GM19238 (cell line): ENCODE measurements at regions not wholly inside any gene's neighbourhood (a gene's known extent, or its start where the extent isn't known, plus 50 kb on each side); places are given as distances from the start of the nearest gene placed in this dataset.

ENCODE experiments used
- DNase-seq: peaks from one replicate; pipeline ENCODE4 v3.0.0; 2011; ENCODE audit warnings: low spot score; ENCODE audit not compliant: insufficient read length

DNA sequence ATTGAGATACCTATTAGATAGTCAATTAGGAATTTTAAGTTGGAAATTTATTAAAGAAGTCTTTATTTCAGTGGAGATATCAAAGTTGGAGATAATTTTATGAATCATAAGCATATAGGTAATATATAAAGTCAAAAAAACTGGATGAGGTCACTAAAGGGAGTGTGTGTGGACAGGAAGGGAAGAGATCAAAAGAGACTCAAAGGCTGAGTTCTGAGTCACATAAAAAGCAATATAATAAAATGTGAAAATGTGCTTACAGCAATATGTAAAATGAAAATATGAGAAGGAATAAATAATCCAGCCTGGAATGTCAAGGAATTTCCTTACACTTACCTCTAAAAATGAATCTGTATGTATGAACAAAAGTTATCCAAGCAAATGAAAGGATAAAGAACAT lies 583.3 kb upstream of the SORCS1 start:
- DNase-seq, result no peak

DNA sequence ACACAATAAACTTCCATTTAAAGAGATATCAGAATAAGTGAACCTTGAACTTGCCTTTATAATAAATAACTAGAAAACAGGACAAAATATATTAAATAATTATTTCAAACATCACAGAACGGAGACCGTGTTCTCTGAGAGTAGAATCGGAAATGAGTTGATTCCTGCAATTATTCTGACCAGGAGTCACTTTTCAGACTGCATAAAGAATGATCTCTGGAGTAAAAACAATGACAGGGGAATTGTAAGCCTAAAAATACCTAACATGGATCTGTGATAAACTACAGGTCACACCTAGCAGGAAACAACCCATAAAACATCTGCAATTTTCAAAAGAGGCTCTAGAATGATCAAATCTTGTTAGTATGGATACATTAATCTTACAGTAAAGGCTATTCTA lies 577.5 kb upstream of the SORCS1 start:
- DNase-seq, result no peak

DNA sequence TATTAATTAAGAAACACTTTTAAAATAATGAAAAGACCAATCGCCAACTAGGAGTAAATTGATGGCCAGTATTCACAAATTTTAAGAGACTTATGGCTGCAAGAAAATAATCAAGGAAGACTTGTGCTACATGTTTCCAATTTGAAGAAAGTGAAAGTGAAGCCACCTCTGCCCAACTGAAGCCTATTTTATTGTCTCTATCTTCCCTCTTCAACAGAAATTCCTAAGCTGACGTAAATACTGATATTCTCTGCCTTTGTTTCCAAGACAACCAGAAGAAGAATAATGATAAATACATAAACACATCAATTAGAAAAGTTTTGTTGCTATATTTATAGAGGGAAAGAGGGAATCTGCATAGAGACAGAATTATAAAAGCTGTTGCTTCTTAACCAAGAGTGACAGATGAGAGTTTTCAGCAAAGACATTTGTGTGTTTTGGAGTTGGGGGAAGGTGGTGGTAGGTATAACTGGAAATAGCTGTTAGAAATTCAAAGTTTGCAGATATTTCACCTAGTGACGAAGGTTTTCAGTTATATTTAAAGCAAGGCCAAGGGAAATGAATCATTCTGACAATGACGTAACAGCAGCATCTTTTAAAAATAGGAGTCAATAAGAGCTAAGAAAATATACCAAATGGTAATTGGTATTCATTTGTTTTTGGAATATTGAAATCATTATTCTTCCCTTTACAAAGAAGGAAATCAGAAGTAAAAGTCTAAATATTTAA lies 576.6 kb upstream of the SORCS1 start:
- DNase-seq, result no peak

DNA sequence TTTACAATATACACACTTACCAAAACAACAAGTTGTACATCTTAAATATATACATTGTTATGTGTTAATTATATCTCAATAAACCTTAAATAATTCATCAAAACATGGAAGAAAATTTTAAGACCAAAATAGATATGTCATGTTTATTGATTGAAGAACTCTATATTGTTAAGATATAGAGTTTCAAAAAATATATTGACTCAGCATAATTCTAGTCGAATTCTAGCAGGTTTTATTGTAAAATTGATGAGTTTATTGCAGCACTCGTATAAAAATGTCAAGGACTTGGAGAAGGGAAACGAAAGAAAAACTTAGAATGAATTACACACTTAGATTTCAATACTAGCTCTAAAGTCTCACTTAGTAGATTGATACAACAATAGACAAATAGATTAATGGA lies 575.4 kb upstream of the SORCS1 start:
- no peak for DNase-seq

DNA sequence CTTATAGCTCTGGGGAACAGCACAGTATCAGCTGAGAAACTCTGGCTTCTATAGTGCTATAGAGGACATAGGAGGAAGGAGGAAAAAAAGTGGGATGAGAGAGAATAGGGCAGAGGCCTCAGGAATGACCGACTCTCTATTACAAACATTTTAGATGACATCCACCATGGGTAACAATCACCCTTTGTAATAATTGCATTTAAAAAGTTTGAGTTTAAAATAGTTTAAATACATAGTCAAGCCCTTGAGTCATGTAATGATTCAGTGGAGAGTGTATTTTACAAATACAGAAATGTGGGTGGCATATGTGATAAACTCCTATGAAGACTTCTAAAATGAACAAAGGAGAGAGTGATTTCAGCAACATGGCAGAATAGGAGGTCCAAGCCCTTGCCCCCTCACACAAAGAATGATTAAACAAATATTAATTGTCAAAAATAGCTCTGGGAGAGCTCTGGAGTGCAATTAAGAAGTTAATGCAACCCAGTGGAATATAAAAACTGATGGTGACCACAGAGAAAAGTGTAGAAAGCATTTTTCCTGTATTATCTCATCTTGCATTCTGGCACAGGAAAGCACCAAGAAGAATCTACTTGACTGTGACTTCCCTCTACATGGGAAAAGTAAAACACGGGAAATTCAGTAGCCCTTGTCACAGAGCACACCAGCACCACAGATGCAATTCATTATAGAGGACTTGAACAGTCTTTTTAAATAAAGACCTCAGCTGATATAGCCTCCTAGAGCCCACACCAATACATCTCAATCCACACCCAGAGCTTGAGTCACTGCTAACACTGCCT lies 569.0 kb upstream of the SORCS1 start:
- no peak for DNase-seq

DNA sequence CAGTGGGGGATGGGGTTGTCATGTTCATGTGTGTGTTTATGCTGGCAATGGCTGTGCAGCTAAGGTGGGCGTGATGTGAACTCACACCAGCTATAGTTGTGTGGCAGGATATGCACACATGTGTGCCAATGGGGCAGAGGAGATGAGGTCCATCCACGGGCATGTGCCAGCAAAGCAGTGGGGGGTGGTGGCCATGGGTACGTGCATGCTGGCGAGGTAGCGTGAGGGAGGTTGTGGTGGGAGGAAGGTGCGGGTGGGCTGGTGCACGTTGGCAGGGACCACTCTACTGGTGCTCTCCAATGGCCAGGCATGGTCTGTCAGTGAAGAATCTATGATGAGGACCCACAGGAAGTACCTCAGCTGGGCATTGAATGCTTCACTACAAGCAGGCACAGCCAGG lies 567.5 kb upstream of the SORCS1 start:
- no peak for DNase-seq

DNA sequence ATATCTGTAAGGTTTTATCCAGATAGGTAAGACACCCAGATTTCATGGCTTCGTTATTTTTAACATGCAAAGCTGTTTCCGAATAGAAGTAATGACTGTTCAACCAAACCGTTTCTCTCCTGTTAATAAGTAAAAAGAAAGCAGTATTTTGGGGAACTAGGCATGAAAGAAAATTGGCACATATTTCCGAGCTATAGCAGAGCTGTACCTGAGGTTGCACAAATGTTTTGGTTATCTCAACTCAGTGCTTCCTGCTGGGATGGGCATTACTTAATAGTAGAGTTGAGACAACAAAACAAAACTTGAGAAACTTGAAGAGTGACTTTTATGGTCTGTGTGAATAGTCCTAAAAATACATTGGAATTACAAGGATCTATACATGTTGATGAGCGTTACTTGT lies 564.3 kb upstream of the SORCS1 start:
- DNase-seq, result no peak

DNA sequence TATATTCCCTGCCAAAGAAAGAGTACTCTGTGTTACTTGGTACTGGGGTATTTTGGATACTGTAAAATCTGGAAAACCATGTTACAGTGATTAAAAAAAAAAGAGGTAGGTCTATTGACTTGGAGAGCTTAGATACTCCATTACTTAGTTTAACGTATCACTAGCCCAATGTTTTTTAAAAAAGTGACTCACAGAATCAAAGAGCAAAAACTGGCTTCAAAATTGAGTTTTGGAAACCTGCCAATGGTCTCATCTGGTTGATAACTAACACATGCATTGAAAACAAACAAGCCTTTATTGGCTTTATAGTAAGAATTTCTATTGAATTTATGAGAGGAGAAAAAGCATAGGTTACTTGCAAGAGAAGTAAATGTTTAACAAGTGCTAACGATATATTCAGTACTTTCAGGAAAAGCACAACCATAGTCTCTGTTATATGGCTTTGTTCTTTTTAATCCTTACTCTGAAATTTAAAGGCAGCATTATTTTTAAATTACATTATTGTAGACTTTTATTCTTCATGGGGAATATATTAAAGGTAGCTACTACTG lies 563.3 kb upstream of the SORCS1 start:
- DNase-seq, result no peak

DNA sequence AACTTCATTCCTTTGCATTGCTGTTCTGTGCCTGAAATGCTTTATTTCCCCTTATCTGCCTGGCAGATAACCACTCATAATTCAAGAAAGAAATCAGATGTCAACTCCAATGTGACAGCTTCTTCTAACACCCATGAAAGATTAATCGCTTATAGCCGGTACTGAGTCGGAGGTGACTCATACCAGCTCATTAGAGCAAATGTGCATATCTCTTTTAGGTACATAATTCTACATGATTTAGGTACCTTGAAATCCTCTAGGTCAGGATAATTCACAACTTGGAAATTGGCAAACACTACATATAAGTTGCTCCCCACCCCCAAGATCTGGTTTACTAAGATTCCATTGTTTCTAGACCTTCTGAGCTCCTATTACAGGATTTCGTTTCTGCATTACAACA lies 554.4 kb upstream of the SORCS1 start:
- DNase-seq, result no peak

DNA sequence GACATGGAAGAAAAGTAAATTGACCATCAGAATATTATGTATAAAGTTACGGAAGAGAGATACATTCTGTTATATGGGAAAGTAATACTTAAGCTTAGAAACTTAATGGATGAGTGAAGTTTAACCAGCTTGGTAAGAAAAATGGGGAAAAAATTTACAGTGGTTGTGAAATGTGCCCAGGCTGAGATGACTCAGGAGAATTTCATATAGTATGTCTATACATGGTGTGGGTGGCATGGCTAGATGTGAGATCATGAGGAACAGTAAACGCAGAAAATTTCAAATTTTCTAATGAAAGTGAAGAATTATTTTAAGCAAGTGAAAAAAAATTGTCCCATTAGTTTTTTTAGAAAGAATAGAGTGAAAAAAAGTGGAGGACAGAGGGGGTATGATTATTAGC lies 552.5 kb upstream of the SORCS1 start:
- DNase-seq, result no peak

DNA sequence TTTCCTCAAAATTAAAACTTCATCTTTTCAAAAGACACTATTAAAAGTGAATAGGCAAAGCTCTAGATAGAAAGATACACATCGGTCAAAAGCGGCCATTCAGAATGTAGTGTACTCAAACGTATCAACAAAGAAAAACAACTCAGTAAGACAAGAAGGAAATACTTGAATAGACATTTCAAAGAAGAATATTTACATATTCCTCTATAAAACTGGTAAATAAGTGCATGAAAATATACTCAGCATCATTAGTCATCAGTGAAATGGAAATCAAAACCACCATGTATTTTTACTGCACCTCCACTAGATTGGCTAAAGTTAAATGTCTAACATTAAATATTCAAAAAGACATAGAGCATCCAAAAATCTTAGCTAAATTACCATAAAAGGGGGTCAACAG lies 551.1 kb upstream of the SORCS1 start:
- DNase-seq, result no peak

DNA sequence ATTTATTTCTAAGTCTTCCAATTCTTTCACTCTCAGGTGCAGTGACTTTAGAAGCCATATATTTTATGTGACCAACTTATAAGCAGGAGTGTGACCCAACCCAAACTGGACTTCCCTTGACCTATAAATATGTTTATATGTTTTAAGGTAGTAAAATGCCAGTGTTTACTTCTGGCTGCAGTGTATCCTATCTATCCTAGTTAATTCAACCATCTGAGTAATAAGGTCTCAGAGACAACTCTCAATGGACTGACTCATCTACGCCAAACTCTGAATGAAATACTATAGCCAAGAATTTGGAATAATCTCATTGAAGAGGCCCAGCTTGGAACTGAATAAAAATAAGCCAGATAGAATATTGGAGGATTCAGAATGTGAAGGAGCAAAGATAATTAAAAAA lies 544.5 kb upstream of the SORCS1 start:
- no peak for DNase-seq

DNA sequence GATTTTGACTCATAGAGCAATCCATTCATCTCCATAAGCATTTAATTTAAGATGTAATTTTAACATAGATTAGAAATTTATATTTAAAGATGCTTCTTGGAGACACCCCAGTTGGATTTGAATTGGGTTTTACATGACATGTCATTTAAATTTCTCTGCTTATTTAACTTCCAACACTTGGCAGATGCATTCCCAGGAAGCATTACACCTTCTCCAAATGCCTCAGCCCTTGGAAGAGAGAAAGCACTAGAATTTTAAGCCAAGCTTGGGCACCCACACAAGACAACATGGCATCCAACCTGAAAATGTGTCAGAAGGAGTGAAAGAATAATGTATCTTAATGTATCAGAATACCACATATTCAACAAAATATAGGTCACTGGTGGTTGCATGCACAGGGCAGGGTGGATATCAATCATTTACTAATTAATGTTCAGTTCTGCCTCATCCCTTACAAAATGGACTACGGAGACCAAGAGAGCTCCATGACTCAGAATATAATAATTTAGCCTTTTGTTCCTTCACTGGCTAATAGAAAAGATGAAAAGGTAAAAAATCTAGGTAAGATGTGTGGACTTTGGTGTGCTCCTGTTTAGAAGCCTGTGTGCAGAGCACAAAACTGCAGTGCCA lies 541.7 kb upstream of the SORCS1 start:
- no peak for DNase-seq

DNA sequence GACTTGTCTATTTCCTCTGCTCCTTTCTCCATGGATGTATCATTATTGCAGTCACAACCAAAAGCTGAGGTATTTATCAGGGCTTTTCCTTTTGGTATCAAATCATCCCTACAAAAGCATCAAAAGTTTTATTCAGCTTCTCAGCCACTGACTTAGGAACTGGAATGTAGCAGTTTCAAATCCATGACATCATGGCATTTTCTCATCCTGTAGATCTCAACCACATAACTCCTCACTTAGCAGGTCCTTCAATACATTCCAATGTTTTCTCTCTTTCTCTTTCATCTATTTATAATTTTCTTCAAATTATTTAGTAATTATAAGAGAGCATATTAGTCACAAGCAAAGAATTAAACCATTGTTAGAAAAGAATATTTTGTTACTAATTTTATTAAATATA lies 537.4 kb upstream of the SORCS1 start:
- no peak for DNase-seq

DNA sequence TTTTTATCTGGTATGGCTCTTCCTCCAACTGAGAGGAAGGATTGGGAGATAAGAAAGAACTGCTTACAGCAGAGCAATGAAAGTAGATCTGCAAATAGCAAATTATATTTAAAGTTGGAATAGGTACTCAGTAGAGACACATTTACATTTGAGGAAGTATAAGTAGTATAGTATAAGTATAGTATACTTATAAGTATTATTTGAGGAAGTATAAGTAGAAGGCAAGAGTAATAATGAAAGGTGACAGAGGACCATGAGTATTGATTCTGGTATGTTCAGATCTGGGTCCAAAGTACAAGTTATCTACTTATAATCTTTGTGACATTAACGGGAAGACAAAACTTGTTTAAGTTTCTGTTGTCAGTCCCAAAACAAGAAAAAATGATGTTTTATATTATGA lies 527.6 kb upstream of the SORCS1 start:
- DNase-seq, result no peak

DNA sequence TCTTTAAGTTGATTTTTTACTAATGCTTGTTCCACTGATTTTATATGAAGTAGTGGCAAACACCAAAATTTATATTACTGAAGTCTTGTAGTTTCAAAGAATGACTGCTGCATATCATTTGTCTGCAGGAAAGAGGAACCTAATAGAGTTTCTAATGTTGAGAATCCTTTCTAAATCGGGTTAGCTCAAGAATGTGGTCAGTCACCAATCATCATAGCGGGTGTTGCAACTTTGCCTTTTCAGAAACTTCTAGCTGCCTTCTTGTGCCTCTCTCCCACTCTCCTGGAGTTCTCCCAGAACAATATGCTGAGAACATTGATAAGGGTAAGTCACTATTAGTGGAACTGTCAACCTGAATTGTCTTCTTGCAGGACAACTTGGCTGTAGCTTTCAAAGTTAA lies 524.8 kb upstream of the SORCS1 start:
- DNase-seq, result no peak

DNA sequence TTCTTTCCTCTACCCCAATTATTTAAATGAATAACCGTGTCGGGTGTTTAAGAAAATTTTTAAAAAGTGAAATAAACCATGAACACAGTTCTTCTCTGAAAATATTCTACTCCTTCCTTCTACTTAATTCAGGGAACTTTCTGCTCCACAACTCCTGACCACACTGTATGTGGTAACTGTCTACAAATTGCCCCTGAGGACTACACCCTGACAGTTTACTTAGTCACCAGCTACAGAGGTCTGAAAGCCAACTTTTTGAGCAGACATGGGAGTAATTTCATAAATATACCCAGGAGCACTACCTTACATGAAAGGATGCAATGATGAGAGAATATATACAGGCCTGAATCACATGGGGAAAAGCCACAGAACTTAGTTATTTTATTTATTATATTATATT lies 523.2 kb upstream of the SORCS1 start:
- no peak for DNase-seq

DNA sequence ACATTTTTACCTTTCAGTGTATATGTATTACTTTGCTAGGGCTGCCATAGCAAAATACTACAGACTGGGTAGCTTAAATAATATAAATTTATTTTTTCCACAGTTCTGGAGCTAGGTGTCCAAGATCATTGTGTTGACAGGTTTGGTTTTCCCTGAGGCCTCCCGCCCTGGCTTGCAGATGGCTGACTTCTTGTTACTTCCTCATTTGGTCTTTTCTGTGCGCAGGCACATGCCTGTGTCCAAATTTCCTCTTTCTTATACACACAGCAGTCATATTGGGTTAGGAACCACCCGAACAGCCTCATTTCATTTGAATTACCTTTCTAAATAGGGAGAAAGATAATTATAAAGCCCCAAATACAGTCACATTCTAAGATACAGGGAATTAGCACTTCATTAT lies 521.6 kb upstream of the SORCS1 start:
- no peak for DNase-seq

DNA sequence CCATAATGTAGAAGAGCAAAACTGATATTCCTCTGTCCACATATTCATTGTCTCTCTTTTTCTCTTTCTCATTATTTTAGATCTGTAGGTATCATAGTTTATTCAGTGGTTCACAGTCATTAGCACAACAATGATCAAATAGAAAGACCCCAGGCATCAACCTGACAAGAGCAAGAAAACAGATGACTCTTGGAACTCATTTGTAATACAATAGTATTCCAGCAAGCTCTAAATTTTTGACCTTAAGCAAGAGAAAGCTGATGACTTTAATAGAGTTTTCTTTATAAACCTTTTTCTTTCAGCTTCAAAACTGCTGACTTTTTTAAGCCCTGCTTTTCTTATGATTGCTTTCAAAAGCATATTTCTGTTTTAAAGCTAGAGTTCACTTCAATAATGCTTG lies 507.5 kb upstream of the SORCS1 start:
- no peak for DNase-seq

DNA sequence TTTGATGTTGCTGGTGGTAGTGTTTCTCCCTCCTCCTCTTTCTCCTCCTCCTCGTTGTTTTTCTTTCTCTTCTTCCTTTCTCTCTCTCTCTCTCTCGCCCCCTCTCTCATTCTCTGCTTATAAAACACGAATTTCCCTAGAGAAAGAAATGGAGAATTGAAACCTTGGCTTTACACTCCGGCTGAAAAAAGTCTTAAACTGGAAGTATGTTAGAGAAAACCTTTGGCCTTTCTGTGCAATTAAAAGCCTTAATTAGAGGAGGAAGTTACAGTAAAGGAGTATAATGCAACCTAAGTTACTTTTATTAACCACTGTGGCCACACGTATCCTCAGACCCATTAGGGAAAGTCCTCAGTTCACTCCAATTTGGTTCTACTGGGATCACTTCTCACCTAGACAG lies 501.7 kb upstream of the SORCS1 start:
- DNase-seq, result no peak

DNA sequence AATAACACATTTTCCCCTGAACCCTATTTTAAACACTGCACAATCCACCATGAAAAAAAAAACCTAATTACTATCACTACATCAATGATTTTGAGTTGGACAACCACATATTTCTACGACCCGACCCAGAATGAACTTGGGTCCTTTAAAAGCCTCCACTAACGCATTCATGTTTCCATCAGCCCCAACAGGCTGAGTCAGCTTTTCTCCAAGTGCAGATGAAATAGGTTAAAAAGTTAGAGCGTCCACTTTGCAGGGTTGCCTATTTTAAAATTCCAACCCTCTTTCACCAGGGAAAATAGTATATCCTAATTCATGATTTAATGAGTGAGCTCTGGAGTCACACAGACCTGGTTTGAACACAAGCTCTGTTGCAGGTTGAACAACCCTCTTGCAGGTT lies 501.0 kb upstream of the SORCS1 start:
- no peak for DNase-seq

DNA sequence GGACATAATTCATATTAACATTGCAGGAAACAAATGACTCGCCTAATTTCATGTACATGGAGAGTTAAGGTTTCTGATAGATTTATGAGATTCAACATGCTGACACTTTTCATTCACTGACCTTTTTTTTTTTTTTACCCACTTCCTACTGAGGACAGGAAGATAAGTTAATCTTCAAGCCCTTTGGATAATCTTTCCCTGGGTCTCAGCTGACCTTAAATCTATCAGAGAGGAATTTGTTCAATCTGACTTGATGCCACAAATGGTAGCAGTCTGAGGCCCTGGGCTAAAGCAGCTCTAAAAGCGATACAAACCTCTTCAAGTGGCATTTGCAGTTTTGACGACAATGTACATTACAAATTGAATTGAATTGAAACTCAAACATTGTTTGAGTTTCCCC lies 493.3 kb upstream of the SORCS1 start:
- DNase-seq, result no peak
